SK-N-SH treated with all-trans-retinoic acid at 6 μM for 48 hours (cell line): ENCODE measurements at regions not wholly inside any gene's neighbourhood (a gene's known extent, or its start where the extent isn't known, plus 50 kb on each side); places are given as distances from the start of the nearest gene placed in this dataset.

Source experiments
- ATAC-seq: fragments of 200-7000 bp; cut with Tn5 transposase; 3 replicates; pipeline ENCODE4 v1.9.1; 2020; ENCODE audit warnings: mild to moderate bottlenecking, moderate library complexity
- ARNTL ChIP-seq: fragments of 450-650 bp; formaldehyde crosslinking; IDR thresholded peaks from 2 replicates; pipeline ENCODE4 v1.5.0; 2020; ENCODE audit warnings: low read depth, mild to moderate bottlenecking, moderate library complexity, borderline replicate concordance
- BACH2 ChIP-seq: fragments of 250-450 bp; sonication (Bioruptor Pico); IDR thresholded peaks from 2 replicates; pipeline ENCODE4 v1.9.0; 2021; ENCODE audit warnings: mild to moderate bottlenecking, borderline replicate concordance
- CSDC2 ChIP-seq: fragments of 250-450 bp; sonication (Bioruptor Pico); IDR thresholded peaks from 2 replicates; pipeline ENCODE4 v1.5.0; 2020; ENCODE audit warnings: mild to moderate bottlenecking, moderate library complexity
- GLIS3 ChIP-seq: fragments of 250-450 bp; sonication (Bioruptor Pico); IDR thresholded peaks from 2 replicates; pipeline ENCODE4 v1.5.0; 2020; ENCODE audit warnings: mild to moderate bottlenecking, moderate library complexity
- ISL1 ChIP-seq: fragments of 250-450 bp; sonication (Bioruptor Pico); IDR thresholded peaks from 2 replicates; pipeline ENCODE4 v2.1.2; 2022; ENCODE audit warnings: mild to moderate bottlenecking, moderate library complexity
- PPARA ChIP-seq: fragments of 250-450 bp; sonication (Bioruptor Pico); IDR thresholded peaks from 2 replicates; pipeline ENCODE4 v1.5.0; 2020; ENCODE audit warnings: mild to moderate bottlenecking, borderline replicate concordance
- RARB ChIP-seq: fragments of 250-450 bp; sonication (Bioruptor Pico); IDR thresholded peaks from 2 replicates; pipeline ENCODE4 v1.8.0; 2021; ENCODE audit warnings: mild to moderate bottlenecking, moderate library complexity
- SNAI2 ChIP-seq: fragments of 250-450 bp; sonication (Bioruptor Pico); IDR thresholded peaks from 2 replicates; pipeline ENCODE4 v1.5.0; 2020; ENCODE audit warnings: mild to moderate bottlenecking, moderate library complexity
- TCF4 ChIP-seq: fragments of 250-450 bp; sonication (Bioruptor Pico); IDR thresholded peaks from 2 replicates; pipeline ENCODE4 v1.8.0; 2021; ENCODE audit warnings: mild to moderate bottlenecking, moderate library complexity, borderline replicate concordance
- TOX ChIP-seq: fragments of 250-450 bp; sonication (Bioruptor Pico); IDR thresholded peaks from 2 replicates; pipeline ENCODE4 v1.8.0; 2021; ENCODE audit warnings: mild to moderate bottlenecking, moderate library complexity, borderline replicate concordance
- ZC3H10 ChIP-seq: fragments of 250-450 bp; sonication (Bioruptor Pico); IDR thresholded peaks from 2 replicates; pipeline ENCODE4 v1.5.1; 2021; ENCODE audit warnings: mild to moderate bottlenecking, moderate library complexity
- ZFP3 ChIP-seq: fragments of 250-450 bp; sonication (Bioruptor Pico); IDR thresholded peaks from 2 replicates; pipeline ENCODE4 v1.5.0; 2020; ENCODE audit warnings: mild to moderate bottlenecking, moderate library complexity
- ZFP30 ChIP-seq: fragments of 450-650 bp; formaldehyde crosslinking; IDR thresholded peaks from 2 replicates; pipeline ENCODE4 v1.5.0; 2022; ENCODE audit warnings: mild to moderate bottlenecking, moderate library complexity
- ZNF565 ChIP-seq: fragments of 450-650 bp; formaldehyde crosslinking; conservative IDR thresholded peaks from 2 replicates; pipeline ENCODE4 v1.5.0; 2020; ENCODE audit warnings: low read depth, mild to moderate bottlenecking, moderate library complexity
- ZNF70 ChIP-seq: fragments of 450-650 bp; formaldehyde crosslinking; IDR thresholded peaks from 2 replicates; pipeline ENCODE4 v1.5.0; 2020; ENCODE audit warnings: mild to moderate bottlenecking, moderate library complexity
- ZNF8 ChIP-seq: fragments of 450-650 bp; formaldehyde crosslinking; IDR thresholded peaks from 2 replicates; pipeline ENCODE4 v1.5.0; 2020; ENCODE audit warnings: mild to moderate bottlenecking, moderate library complexity
- TF ChIP-seq, protein P1 (sequence below): fragments of 250-450 bp; sonication (Bioruptor Pico); IDR thresholded peaks from 2 replicates; pipeline ENCODE4 v1.5.0; 2020; ENCODE audit warnings: mild to moderate bottlenecking, moderate library complexity
- TF ChIP-seq, protein P2 (sequence below): fragments of 250-450 bp; sonication (Bioruptor Pico); IDR thresholded peaks from 2 replicates; pipeline ENCODE4 v1.8.0; 2020; ENCODE audit warnings: mild to moderate bottlenecking, moderate library complexity, borderline replicate concordance
- TF ChIP-seq, protein P3 (sequence below): fragments of 250-450 bp; sonication (Bioruptor Pico); IDR thresholded peaks from 2 replicates; pipeline ENCODE4 v1.8.0; 2021; ENCODE audit warnings: low read depth, mild to moderate bottlenecking, moderate library complexity, borderline replicate concordance
- TF ChIP-seq, protein P4 (sequence below): fragments of 250-450 bp; sonication (Bioruptor Pico); IDR thresholded peaks from 2 replicates; pipeline ENCODE4 v1.5.1; 2021; ENCODE audit warnings: mild to moderate bottlenecking, moderate library complexity

DNA sequence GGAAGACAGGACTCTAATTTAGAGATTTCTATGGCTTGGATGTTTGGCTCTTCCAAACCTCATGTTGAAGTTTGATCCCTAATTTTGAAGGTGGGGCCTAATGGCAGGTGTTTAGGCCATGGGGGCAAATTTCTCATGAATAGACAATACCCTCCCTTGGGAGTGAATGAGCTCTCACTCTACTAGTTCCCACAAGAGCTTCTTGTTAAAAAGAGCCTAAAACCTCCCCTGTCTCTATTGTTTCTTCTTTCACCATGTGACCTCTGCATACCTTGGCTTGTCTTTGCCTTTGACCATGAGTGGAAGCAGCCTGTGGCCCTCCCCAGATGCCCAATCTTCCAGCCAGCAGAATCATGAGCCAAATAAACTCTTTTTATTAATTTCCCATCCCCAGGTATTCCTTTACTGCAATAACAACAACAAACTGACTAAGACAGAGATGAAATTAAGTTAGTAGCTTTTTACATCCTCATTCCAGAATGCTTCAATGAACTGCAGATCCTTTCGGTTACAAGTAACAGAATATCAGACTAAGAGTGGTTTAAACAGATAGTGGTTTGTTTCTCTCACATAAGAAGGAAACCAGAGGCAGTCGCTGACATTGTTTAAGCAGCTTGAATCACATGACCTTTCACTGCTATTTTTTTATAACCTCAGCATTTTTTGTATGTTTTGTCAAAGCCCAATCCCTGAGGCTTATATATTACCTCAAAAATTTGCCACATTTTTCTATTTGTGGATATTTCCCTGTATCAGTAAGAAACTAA, 1013.3 kb upstream of the SEMA6D start:
- no peak for ATAC-seq
- TF ChIP-seq ISL1 (no peak), RARB (CRISPR knock-in tag) (no peak), CSDC2 (no peak), PPARA (no peak), TCF4 (CRISPR knock-in tag) (no peak)
- TF ChIP-seq, protein P1, sequence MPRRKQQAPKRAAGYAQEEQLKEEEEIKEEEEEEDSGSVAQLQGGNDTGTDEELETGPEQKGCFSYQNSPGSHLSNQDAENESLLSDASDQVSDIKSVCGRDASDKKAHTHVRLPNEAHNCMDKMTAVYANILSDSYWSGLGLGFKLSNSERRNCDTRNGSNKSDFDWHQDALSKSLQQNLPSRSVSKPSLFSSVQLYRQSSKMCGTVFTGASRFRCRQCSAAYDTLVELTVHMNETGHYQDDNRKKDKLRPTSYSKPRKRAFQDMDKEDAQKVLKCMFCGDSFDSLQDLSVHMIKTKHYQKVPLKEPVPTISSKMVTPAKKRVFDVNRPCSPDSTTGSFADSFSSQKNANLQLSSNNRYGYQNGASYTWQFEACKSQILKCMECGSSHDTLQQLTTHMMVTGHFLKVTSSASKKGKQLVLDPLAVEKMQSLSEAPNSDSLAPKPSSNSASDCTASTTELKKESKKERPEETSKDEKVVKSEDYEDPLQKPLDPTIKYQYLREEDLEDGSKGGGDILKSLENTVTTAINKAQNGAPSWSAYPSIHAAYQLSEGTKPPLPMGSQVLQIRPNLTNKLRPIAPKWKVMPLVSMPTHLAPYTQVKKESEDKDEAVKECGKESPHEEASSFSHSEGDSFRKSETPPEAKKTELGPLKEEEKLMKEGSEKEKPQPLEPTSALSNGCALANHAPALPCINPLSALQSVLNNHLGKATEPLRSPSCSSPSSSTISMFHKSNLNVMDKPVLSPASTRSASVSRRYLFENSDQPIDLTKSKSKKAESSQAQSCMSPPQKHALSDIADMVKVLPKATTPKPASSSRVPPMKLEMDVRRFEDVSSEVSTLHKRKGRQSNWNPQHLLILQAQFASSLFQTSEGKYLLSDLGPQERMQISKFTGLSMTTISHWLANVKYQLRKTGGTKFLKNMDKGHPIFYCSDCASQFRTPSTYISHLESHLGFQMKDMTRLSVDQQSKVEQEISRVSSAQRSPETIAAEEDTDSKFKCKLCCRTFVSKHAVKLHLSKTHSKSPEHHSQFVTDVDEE: no peak
- TF ChIP-seq, all 23 proteins: peak for 0

DNA sequence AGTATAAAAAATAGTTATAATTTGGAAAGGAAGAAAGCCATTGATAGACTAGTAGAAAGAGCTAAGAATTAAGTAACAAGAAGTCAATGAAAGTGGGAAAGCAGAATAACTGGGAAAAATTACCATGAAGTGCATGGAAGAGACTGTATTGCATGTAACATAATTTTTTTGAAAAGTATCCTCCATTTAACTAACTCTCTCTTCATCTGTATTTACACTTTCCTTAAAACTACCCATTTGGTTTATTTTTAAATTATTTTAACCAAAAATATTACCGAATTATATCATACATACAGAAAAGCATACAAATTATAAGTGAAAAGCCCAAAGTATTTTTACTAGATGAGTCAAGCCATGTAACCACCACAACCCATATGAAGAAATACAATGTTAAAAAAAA, 1009.9 kb upstream of the SEMA6D start:
- TF ChIP-seq ZFP30 (CRISPR knock-in tag) (peak; percentile 92), PPARA (no peak)
- TF ChIP-seq, protein P2, sequence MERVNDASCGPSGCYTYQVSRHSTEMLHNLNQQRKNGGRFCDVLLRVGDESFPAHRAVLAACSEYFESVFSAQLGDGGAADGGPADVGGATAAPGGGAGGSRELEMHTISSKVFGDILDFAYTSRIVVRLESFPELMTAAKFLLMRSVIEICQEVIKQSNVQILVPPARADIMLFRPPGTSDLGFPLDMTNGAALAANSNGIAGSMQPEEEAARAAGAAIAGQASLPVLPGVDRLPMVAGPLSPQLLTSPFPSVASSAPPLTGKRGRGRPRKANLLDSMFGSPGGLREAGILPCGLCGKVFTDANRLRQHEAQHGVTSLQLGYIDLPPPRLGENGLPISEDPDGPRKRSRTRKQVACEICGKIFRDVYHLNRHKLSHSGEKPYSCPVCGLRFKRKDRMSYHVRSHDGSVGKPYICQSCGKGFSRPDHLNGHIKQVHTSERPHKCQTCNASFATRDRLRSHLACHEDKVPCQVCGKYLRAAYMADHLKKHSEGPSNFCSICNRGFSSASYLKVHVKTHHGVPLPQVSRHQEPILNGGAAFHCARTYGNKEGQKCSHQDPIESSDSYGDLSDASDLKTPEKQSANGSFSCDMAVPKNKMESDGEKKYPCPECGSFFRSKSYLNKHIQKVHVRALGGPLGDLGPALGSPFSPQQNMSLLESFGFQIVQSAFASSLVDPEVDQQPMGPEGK (CRISPR knock-in tag): no peak
- no peak for ATAC-seq

DNA sequence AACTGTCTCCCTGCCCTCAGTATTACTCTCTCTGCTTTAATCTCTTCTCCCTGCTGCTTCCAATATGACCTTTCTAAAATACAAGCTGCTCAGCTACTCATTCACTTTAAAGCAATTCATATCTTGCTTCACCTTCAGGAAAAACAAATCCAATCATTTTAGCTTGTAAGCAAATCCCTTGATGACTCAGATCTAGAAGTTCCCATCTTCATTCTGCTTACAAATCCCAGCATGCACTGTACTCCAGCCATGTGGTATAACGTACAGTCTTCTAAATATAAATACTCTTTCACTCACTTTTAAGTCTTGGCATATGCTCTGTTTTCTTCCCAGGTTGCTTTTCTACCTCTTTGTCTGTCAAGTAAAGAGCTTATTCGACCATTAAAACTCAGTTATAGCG, 1009.1 kb upstream of the SEMA6D start:
- TF ChIP-seq ZFP30 (CRISPR knock-in tag): no peak
- no peak for TF ChIP-seq TOX
- TF ChIP-seq SNAI2 (CRISPR knock-in tag): no peak
- TF ChIP-seq, protein P1: no peak
- TF ChIP-seq ZNF8 (CRISPR knock-in tag): no peak
- TF ChIP-seq BACH2 (CRISPR knock-in tag): no peak
- TF ChIP-seq, protein P3, sequence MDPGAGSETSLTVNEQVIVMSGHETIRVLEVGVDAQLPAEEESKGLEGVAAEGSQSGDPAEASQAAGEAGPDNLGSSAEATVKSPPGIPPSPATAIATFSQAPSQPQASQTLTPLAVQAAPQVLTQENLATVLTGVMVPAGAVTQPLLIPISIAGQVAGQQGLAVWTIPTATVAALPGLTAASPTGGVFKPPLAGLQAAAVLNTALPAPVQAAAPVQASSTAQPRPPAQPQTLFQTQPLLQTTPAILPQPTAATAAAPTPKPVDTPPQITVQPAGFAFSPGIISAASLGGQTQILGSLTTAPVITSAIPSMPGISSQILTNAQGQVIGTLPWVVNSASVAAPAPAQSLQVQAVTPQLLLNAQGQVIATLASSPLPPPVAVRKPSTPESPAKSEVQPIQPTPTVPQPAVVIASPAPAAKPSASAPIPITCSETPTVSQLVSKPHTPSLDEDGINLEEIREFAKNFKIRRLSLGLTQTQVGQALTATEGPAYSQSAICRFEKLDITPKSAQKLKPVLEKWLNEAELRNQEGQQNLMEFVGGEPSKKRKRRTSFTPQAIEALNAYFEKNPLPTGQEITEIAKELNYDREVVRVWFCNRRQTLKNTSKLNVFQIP (CRISPR knock-in tag): no peak
- no peak for TF ChIP-seq ZFP3 (CRISPR knock-in tag)
- no peak for TF ChIP-seq PPARA
- no peak for TF ChIP-seq ZNF565 (CRISPR knock-in tag)
- TF ChIP-seq, protein P4, sequence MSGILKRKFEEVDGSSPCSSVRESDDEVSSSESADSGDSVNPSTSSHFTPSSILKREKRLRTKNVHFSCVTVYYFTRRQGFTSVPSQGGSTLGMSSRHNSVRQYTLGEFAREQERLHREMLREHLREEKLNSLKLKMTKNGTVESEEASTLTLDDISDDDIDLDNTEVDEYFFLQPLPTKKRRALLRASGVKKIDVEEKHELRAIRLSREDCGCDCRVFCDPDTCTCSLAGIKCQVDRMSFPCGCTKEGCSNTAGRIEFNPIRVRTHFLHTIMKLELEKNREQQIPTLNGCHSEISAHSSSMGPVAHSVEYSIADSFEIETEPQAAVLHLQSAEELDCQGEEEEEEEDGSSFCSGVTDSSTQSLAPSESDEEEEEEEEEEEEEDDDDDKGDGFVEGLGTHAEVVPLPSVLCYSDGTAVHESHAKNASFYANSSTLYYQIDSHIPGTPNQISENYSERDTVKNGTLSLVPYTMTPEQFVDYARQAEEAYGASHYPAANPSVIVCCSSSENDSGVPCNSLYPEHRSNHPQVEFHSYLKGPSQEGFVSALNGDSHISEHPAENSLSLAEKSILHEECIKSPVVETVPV: no peak
- no peak for TF ChIP-seq ARNTL (CRISPR knock-in tag)
- TF ChIP-seq ZC3H10 (CRISPR knock-in tag): no peak
- no peak for TF ChIP-seq GLIS3 (CRISPR knock-in tag)
- TF ChIP-seq, protein P2 (CRISPR knock-in tag): no peak
- no peak for TF ChIP-seq ZNF70 (CRISPR knock-in tag)
- TF ChIP-seq CSDC2: no peak
- TF ChIP-seq, all 23 proteins: peak for 0
- ATAC-seq: no peak
